ENCODE measurements at regions not wholly inside any gene's neighbourhood (a gene's known extent, or its start where the extent isn't known, plus 50 kb on each side); places are given as distances from the start of the nearest gene placed in this dataset.

- Histone ChIP-seq H3K79me2 (ENCODE audit: insufficient read depth, low read length) (no peaks in the 10 kb centered on the region), H3K9me3 (ENCODE audit: low read length) (no peaks in the 10 kb centered on the region), H3K4me3 (replicated peaks in 1 of 3; ENCODE audit: insufficient read depth in 1 of 3, low read depth in 2 of 3, low read length in 3 of 3) (no peak overlapping the region), H4K20me1 (ENCODE audit: insufficient read depth, low read length) (no peaks in the 10 kb centered on the region), H3K27ac (ENCODE audit: extremely low read length, insufficient read depth, low read length) (no peak overlapping the region), H3K4me1 (ENCODE audit: insufficient read depth, low read length) (no peaks in the 10 kb centered on the region), H2AFZ (ENCODE audit: low read length) (no peak overlapping the region), H3K4me2 (ENCODE audit: low read depth, low read length) (no peak overlapping the region), H3K9ac (ENCODE audit: insufficient read depth, low read depth, low read length) (no peak overlapping the region), H3K36me3 (replicated peaks in 1 of 2; ENCODE audit: control insufficient read depth in 1 of 2, insufficient read depth in 2 of 2, low read length in 2 of 2) (no peaks in the 10 kb centered on the region), H3K27me3 (ENCODE audit: control insufficient read depth in 1 of 2, insufficient read depth in 2 of 2, low read length in 2 of 2) (peaks cover 0 to 41% of the 10 kb centered on the region in 2 experiments; a peak in 3 of 5 replicates)
- no TSS peak for BruUV-seq (replicated peaks)
- intact Hi-C loops (cut with micrococcal nuclease; ENCODE audit: unreplicated experiment) (no loop called here), in situ Hi-C loops (cut with HindIII; ENCODE audit: extremely low pct_ligation_motif_present, low pct_unique_long_range_greater_than_20kb) (no loop called here)
- POLR2A ChIA-PET = no interaction called here
- WGBS (ENCODE audit: low lambda C conversion rate) = 42% methylated on average over 8 of the region's 8 CpGs
- ATAC-seq (no peak), FAIRE-seq (no peak), DNase-seq (ENCODE audit: low spot score) (no peak)
- CTCF ChIA-PET (ENCODE audit: low intra/inter-chr PET ratio, low total read pairs) = no interaction called here
- TF ChIP-seq BRF2 (CRISPR knock-in tag; IDR thresholded peaks at IDR 0.05) = no peak
- no peak for TF ChIP-seq THAP7 (CRISPR knock-in tag; IDR thresholded peaks at IDR 0.05)
- TF ChIP-seq ZNF33B (CRISPR knock-in tag; IDR thresholded peaks at IDR 0.05) = no peak
- TF ChIP-seq HOXA9 (CRISPR knock-in tag; IDR thresholded peaks at IDR 0.05; ENCODE audit: borderline replicate concordance) = no peak
- TF ChIP-seq ZSCAN9 (CRISPR knock-in tag; IDR thresholded peaks at IDR 0.05; ENCODE audit: borderline replicate concordance) = no peak
- no peak for TF ChIP-seq FOXA1 (IDR thresholded peaks at IDR 0.05)
- TF ChIP-seq FOXA1 (CRISPR knock-in tag; IDR thresholded peaks at IDR 0.05) = no peak
- TF ChIP-seq ZNF225 (CRISPR knock-in tag; IDR thresholded peaks at IDR 0.05) = no peak
- TF ChIP-seq TEF (CRISPR knock-in tag; IDR thresholded peaks at IDR 0.05) = no peak
These were observed 283.0 kb upstream of the RTL1 start for GRCh38 chr14:101186544-101186943.
